WI38 (cell line): ENCODE measurements at regions not wholly inside any gene's neighbourhood (a gene's known extent, or its start where the extent isn't known, plus 50 kb on each side); places are given as distances from the start of the nearest gene placed in this dataset.
"Not testable (repeated sequence)": the region's sequence is repeated elsewhere in the genome, so short reads cannot be mapped to it uniquely, and the experiment has no call there.

ENCODE experiments used
- H3K4me3 ChIP-seq: 2 replicates; pipeline ENCODE4 v1.5.1; 2011; ENCODE audit warnings: low read depth, mild to moderate bottlenecking, control low read depth, low read length
- TF ChIP-seq, protein P1 (sequence below): IDR thresholded peaks from 2 replicates; pipeline ENCODE4 v1.5.1; 2012; ENCODE audit warnings: low read depth, mild to moderate bottlenecking, control low read depth, low read length

GRCh38 chr5:39661026-39661779, 236.4 kb upstream of the DAB2 start:
- H3K4me3 ChIP-seq, result no peak overlapping the region
- TF ChIP-seq, protein P1, sequence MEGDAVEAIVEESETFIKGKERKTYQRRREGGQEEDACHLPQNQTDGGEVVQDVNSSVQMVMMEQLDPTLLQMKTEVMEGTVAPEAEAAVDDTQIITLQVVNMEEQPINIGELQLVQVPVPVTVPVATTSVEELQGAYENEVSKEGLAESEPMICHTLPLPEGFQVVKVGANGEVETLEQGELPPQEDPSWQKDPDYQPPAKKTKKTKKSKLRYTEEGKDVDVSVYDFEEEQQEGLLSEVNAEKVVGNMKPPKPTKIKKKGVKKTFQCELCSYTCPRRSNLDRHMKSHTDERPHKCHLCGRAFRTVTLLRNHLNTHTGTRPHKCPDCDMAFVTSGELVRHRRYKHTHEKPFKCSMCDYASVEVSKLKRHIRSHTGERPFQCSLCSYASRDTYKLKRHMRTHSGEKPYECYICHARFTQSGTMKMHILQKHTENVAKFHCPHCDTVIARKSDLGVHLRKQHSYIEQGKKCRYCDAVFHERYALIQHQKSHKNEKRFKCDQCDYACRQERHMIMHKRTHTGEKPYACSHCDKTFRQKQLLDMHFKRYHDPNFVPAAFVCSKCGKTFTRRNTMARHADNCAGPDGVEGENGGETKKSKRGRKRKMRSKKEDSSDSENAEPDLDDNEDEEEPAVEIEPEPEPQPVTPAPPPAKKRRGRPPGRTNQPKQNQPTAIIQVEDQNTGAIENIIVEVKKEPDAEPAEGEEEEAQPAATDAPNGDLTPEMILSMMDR, result no peak

DNA sequence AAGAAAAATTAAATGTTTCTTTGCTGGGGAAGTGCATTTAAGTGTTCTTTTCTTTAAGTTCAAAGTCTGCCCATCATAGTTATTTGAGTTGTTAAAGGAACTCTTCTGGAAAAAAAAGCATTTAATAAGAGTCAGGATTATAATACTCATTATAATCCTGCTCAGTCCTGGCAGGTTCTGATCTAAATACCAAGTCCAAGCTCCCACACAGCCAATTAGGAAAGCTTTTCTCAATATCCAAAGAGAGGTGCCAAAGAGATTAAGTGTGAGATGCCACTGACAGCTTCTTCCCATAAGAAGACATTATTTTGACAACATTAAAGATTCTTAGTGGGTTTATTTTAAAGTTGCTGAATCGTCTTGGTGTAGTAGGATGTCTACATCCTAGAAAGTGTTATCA, 235.2 kb upstream of the DAB2 start:
- H3K4me3 ChIP-seq, result no peak overlapping the region
- TF ChIP-seq, protein P1, result no peak

DNA sequence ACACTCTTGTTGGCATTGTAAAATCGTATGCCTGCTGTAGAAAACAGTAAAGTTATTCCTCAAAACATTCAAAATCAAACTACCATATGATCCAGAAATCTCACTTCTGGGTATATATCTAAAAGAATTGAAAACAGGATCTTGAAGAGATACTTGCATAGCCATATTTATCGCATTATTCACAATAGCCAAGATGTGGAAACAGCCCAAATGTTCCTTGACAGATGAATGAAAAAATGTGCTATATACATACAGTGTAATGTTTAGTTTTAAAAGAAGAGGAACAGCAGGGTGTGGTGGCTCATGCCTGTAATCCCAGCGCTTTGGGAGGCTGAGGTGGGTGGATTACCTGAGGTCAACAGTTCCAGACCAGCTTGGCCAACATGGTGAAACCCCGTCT, 234.1 kb upstream of the DAB2 start:
- no peak overlapping the region for H3K4me3 ChIP-seq
- TF ChIP-seq, protein P1, result no peak

DNA sequence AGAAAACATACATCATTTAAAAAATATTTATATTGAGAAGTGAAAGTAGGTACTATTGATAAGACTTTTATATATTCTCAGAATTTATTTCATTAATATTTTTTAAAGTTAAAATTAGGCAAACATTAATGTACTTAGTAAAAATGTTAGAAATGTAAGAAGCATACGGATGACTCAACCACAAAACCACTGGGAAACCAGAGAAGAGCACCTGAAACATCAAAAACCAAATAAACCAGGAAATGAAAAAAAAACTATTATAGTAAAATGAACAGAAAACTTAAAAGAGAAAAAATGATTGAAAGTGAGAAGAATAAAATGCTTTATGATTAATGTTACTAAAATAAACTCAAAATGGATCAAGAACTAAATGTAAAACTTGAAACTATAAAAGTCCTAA, 233.2 kb upstream of the DAB2 start:
- TF ChIP-seq, protein P1, result no peak
- no peak overlapping the region for H3K4me3 ChIP-seq

DNA sequence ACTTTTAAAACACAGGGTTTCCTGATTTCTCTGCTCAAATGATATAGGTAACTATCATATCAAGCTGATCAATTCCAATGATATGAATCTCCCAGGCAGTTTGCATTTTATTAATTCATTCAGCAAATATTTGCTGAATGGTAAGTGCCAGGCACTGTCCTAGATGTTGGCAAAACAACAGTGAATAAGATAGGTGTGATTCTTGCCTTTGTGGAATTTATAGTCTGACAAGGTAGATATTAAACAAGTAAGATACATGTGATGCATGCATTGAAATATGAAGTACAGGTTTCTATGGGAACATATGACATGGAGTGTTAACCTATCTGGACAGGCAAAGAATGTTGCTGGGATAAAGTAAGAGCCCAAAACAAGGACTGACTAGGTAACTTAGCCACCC, 231.8 kb upstream of the DAB2 start:
- TF ChIP-seq, protein P1, result no peak
- H3K4me3 ChIP-seq, result no peak overlapping the region

DNA sequence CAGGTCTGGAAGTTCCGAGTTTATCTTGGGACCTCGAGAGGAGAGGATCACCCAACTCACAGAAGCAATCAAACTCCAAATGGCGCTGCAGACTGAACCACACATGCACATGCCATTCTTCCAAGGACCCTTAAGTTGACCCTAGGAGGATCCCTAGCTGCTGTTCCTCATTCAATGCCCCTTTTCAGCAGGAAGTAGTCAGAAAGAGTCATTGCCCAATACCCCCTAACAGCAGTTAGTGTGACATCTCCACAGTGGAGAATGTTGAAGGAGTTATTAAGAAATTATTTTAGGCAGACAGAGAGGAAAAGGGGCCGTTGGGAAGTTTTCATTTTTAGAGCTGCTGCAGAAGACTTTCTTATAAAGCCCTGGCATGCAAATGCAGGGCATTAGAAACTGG, 229.9 kb upstream of the DAB2 start:
- TF ChIP-seq, protein P1, result no peak
- no peak overlapping the region for H3K4me3 ChIP-seq

DNA sequence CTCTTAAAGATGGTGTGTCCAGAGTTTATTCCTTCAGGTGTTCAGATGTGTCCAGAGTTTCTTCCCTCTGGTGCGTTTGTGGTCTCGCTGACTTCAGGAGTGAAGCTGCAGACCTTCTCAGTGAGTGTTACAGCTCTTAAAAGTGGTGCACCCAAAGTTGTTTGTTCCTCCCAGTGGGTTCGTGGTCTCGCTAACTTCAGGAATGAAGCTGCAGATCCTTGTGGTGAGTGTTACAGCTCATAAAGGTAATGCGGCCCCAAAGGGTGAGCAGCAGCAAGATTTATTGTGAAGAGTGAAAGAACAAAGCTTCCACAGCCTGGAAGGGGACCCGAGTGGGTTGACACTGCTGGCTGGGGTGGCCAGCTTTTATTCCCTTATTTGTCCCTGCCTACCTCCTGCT, 227.7 kb upstream of the DAB2 start:
- H3K4me3 ChIP-seq, result not testable (repeated sequence)

DNA sequence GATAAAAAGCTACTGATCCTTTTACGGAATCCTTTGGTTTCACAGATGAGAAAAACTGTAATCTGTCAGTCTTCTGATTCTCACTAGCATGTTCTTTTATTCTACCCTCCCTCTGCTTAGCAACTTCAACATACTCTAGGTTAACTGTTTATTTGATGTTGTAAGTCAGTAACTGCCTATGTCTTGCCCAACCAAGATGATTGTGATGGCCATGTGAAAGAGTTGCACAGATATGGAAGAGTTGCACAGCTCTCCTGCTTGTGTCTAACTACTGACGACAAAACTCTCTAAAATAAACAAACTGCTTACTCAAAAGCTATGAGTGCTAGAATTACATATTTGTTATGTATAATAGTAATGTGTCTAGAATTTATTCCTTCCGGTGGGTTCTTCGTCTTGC, 227.3 kb upstream of the DAB2 start:
- TF ChIP-seq, protein P1, result no peak
- no peak overlapping the region for H3K4me3 ChIP-seq
